Fibroblast of lung (primary cell): ENCODE measurements at regions not wholly inside any gene's neighbourhood (a gene's known extent, or its start where the extent isn't known, plus 50 kb on each side); places are given as distances from the start of the nearest gene placed in this dataset.

Experiments used
- EZH2 ChIP-seq: IDR thresholded peaks from 2 replicates; pipeline ENCODE4 v1.5.1; 2012; ENCODE audit warnings: low read length, control low read depth, mild to moderate bottlenecking; ENCODE audit errors: missing control alignments
- TF ChIP-seq, protein P1 (sequence below), 2 donors: IDR thresholded peaks in 1 of 2; conservative IDR thresholded peaks in 1 of 2; 1 replicate in 1 of 2; 2 replicates in 1 of 2; pipeline ENCODE4 v1.5.1; 2011 to 2012; ENCODE audit warnings: low read length in 2 of 2, control low read depth in 1 of 2, inconsistent platforms in 1 of 2, low read depth in 1 of 2, mild to moderate bottlenecking in 1 of 2

DNA sequence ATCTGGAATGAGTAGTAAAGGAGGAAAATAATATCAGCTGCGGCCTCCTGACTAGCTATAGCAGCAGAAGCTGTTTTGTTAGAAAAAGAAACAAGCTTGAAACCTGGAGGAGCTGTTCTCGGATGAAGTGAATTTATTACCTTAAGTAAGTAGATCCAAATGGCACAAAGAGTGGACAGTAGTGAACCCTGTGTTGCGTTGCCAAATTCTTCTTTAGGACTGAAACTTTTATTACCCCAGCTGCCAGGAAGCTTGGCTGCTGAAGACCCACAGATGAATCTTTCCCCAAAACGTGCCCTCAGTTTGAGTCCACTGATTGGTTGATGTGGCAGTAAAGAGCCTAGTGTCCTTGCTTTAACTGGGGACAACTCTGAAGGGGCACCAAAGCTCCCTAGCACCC is 366.8 kb upstream of the GBE1 start:
- TF ChIP-seq, protein P1, sequence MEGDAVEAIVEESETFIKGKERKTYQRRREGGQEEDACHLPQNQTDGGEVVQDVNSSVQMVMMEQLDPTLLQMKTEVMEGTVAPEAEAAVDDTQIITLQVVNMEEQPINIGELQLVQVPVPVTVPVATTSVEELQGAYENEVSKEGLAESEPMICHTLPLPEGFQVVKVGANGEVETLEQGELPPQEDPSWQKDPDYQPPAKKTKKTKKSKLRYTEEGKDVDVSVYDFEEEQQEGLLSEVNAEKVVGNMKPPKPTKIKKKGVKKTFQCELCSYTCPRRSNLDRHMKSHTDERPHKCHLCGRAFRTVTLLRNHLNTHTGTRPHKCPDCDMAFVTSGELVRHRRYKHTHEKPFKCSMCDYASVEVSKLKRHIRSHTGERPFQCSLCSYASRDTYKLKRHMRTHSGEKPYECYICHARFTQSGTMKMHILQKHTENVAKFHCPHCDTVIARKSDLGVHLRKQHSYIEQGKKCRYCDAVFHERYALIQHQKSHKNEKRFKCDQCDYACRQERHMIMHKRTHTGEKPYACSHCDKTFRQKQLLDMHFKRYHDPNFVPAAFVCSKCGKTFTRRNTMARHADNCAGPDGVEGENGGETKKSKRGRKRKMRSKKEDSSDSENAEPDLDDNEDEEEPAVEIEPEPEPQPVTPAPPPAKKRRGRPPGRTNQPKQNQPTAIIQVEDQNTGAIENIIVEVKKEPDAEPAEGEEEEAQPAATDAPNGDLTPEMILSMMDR (conservative IDR thresholded peaks at IDR 0.05 in 1 of 2, IDR thresholded peaks at IDR 0.05 in 1 of 2; ENCODE audit: low read depth in 1 of 2, low read length in 2 of 2), result no peak
- no peak for TF ChIP-seq EZH2
